KBM-7 (cell line): ENCODE measurements at regions not wholly inside any gene's neighbourhood (a gene's known extent, or its start where the extent isn't known, plus 50 kb on each side); places are given as distances from the start of the nearest gene placed in this dataset.

ENCODE experiments used
- DNase-seq: peaks from one replicate; pipeline ENCODE4 v3.0.0-alpha.2; 2015
- in situ Hi-C: fragments of 300-500 bp; cut with MboI; formaldehyde crosslinking; loops from 2 replicates; pipeline ENCODE4 v1.14.3; 2020; ENCODE audit warnings: low sequenced_read_pairs, low pct_unique_long_range_greater_than_20kb, mixed read lengths

- DNase-seq, result no peak
- in situ Hi-C loops, result no loop called here
Observed at GRCh38 chr21:16912075-16912474, 600.8 kb upstream of the CXADR start.

GRCh38 chr21:16913010-16913409 lies 599.8 kb upstream of the CXADR start:
- in situ Hi-C loops, result no loop called here
- DNase-seq, result no peak

GRCh38 chr21:16928439-16928838 lies 584.4 kb upstream of the CXADR start:
- DNase-seq, result no peak

GRCh38 chr21:16932314-16932713 lies 580.5 kb upstream of the CXADR start:
- in situ Hi-C loops, result no loop called here

More at GRCh38 chr21:16928439-16928838, 584.4 kb upstream of the CXADR start:
- in situ Hi-C loops, result no loop called here

GRCh38 chr21:16942703-16943102 lies 570.1 kb upstream of the CXADR start:
- in situ Hi-C loops, result no loop called here

More at GRCh38 chr21:16932314-16932713, 580.5 kb upstream of the CXADR start:
- DNase-seq, result no peak

GRCh38 chr21:16943231-16943630 lies 569.6 kb upstream of the CXADR start:
- in situ Hi-C loops, result no loop called here
- DNase-seq, result no peak

More at GRCh38 chr21:16942703-16943102, 570.1 kb upstream of the CXADR start:
- DNase-seq, result no peak

GRCh38 chr21:16945580-16945979 lies 567.3 kb upstream of the CXADR start:
- in situ Hi-C loops, result no loop called here
- no peak for DNase-seq

GRCh38 chr21:16956824-16957223 lies 556.0 kb upstream of the CXADR start:
- in situ Hi-C loops, result no loop called here
- DNase-seq, result no peak

GRCh38 chr21:16965424-16965823 lies 547.4 kb upstream of the CXADR start:
- DNase-seq, result no peak
- in situ Hi-C loops, result no loop called here

- in situ Hi-C loops, result no loop called here
- DNase-seq, result no peak
Observed at GRCh38 chr21:16968436-16968835, 544.4 kb upstream of the CXADR start.

- DNase-seq, result no peak
- in situ Hi-C loops, result no loop called here
Observed at GRCh38 chr21:16969636-16970035, 543.2 kb upstream of the CXADR start.

GRCh38 chr21:16974060-16974459 lies 538.8 kb upstream of the CXADR start:
- in situ Hi-C loops, result no loop called here
- no peak for DNase-seq

GRCh38 chr21:16976193-16976592 lies 536.6 kb upstream of the CXADR start:
- in situ Hi-C loops, result no loop called here
- DNase-seq, result no peak

GRCh38 chr21:16978309-16978895 lies 534.4 kb upstream of the CXADR start:
- in situ Hi-C loops, result no loop called here
- DNase-seq, result no peak

GRCh38 chr21:16979574-16979973 lies 533.3 kb upstream of the CXADR start:
- in situ Hi-C loops, result no loop called here
- DNase-seq, result no peak

GRCh38 chr21:16983420-16983819 lies 529.4 kb upstream of the CXADR start:
- in situ Hi-C loops, result no loop called here
- DNase-seq, result no peak

- in situ Hi-C loops, result no loop called here
- no peak for DNase-seq
Observed at GRCh38 chr21:16992448-16992847, 520.4 kb upstream of the CXADR start.

- DNase-seq, result no peak
Observed at GRCh38 chr21:16993416-16994038, 519.3 kb upstream of the CXADR start.

GRCh38 chr21:17002594-17003257 lies 510.1 kb upstream of the CXADR start:
- DNase-seq, result no peak
- in situ Hi-C loops, result no loop called here

More at GRCh38 chr21:16993416-16994038, 519.3 kb upstream of the CXADR start:
- in situ Hi-C loops, result no loop called here

- DNase-seq, result no peak
- in situ Hi-C loops, result no loop called here
Observed at GRCh38 chr21:17003258-17003615, 509.6 kb upstream of the CXADR start.
